Transverse colon (tissue), 4 donors: ENCODE measurements at regions not wholly inside any gene's neighbourhood (a gene's known extent, or its start where the extent isn't known, plus 50 kb on each side); places are given as distances from the start of the nearest gene placed in this dataset.

Experiments used
- DNase-seq: peaks from one replicate; pipeline ENCODE4 v3.0.0-alpha.2; 2019
- H3K27ac ChIP-seq, 4 donors: fragments of 200-600 bp; sonication (generic); 2 replicates each; pipeline ENCODE4 v1.5.1; 2016 to 2018; ENCODE audit warnings: inconsistent platforms in 4 of 4
- H3K27me3 ChIP-seq: fragments of 200-600 bp; sonication (generic); 2 replicates; pipeline ENCODE4 v1.5.1; 2017; ENCODE audit warnings: inconsistent platforms
- H3K36me3 ChIP-seq, 4 donors: fragments of 200-600 bp; sonication (generic); 2 replicates each; pipeline ENCODE4 v1.5.1; 2017 to 2019; ENCODE audit warnings: inconsistent platforms in 4 of 4
- H3K4me1 ChIP-seq, 4 donors: fragments of 200-600 bp; sonication (generic); 2 replicates each; pipeline ENCODE4 v1.5.1; 2017 to 2020; ENCODE audit warnings: inconsistent platforms in 4 of 4
- H3K4me3 ChIP-seq, 4 donors: fragments of 200-600 bp; sonication (generic); 1 replicate in 1 of 4; 2 replicates in 3 of 4; pipeline versions ENCODE4 v1.5.1 to v1.6.1; 2017 to 2019; ENCODE audit warnings: inconsistent platforms in 4 of 4
- H3K9me3 ChIP-seq, 2 donors: fragments of 200-600 bp; sonication (generic); 2 replicates each; pipeline ENCODE4 v1.5.1; 2017 to 2019; ENCODE audit warnings: inconsistent platforms in 2 of 2
- EP300 ChIP-seq: sonication (generic); formaldehyde crosslinking; IDR thresholded peaks from one replicate; pipeline ENCODE4 v1.6.1; 2017; ENCODE audit warnings: antibody characterized with exemption, low read depth
- POLR2A ChIP-seq: fragments of 450-650 bp; IDR thresholded peaks from one replicate; pipeline ENCODE4 v1.6.1; 2016; ENCODE audit warnings: antibody characterized with exemption, mild to moderate bottlenecking, moderate library complexity
- POLR2AphosphoS5 ChIP-seq, 3 donors: sonication (generic); formaldehyde crosslinking; IDR thresholded peaks; one replicate each; pipeline ENCODE4 v1.6.1; 2016; ENCODE audit warnings: antibody characterized with exemption in 3 of 3
- WGBS, 2 donors: methylation state at CpG; one replicate each; pipeline ENCODE4 v1.1.5; 2018; ENCODE audit warnings: low coverage in 1 of 2; 5-methylcytosine and 5-hydroxymethylcytosine counted together
- in situ Hi-C, 4 donors: fragments of 200-750 bp; cut with MboI; loops; one replicate each; pipeline versions ENCODE4 v1.15.0 to v1.15.1; 2017; ENCODE audit warnings: low sequenced_read_pairs in 3 of 4, low pct_ligation_motif_present in 1 of 4, low pct_unique_long_range_greater_than_20kb in 1 of 4
- intact Hi-C: fragments of 100-400 bp; cut with DNase I; formaldehyde crosslinking; loops from one replicate; pipeline ENCODE4 v1.15.1; 2023; ENCODE audit warnings: low total_unique reads
- TF ChIP-seq, protein P1 (sequence below), 5 experiments: fragments of 200-600 bp in 3 of 5; fragments of 450-650 bp in 2 of 5; sonication (generic) in 3 of 5; IDR thresholded peaks; 1 replicate in 2 of 5; 2 replicates in 3 of 5; pipeline ENCODE4 v1.5.1; 2016 to 2017; ENCODE audit warnings: antibody characterized with exemption in 5 of 5, inconsistent platforms in 3 of 5, mild to moderate bottlenecking in 2 of 5, moderate library complexity in 1 of 5

DNA sequence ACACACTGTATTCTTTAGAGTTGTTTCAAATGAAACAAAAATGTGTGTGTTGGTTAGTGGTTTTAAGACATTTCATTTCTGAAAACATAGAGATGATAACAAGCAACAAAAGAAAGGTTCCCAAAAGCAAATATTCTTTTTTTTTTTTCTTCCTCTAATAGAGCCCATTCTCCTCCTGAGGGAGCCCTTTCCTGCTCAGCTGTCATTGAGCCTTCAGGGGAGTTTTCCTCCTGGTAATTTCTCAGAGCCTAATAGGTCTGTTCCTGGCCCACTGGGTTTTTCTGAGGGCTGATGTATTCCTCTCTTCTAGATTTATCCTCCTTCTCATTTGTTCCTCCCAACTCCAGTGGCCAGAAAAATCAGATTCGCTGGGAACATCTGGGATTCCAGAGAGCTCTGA, 654.5 kb downstream of the NOVA1 start:
- no peak for DNase-seq

DNA sequence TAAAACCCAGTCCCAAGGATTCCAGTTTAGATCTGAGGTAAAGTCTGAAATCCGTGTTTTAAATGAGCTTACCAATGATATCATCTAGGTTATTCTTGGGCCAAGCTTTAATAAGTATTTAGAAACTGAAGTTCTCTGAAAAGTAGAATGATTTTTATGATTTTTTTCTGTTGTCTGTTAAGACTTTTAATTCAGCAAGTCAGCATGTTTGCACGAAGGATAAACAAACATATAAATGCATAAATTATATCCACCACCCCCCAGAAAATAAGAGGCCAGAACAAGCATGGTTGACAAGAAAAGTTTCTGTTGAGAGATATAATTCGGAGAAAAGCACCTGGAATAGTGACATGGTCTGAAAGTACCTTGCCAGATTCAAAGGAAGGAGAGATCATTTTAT, 655.7 kb downstream of the NOVA1 start:
- H3K27ac ChIP-seq: no peak overlapping the region
- H3K4me1 ChIP-seq: no peaks in the 10 kb centered on the region
- 53 to 62% methylated on average over 3 of the region's 3 CpGs for WGBS, 2 donors
- no peaks in the 10 kb centered on the region for H3K36me3 ChIP-seq
- in situ Hi-C loops (no loop called here), intact Hi-C loops (no loop called here)
- no peak for TF ChIP-seq POLR2A
- TF ChIP-seq, protein P1, sequence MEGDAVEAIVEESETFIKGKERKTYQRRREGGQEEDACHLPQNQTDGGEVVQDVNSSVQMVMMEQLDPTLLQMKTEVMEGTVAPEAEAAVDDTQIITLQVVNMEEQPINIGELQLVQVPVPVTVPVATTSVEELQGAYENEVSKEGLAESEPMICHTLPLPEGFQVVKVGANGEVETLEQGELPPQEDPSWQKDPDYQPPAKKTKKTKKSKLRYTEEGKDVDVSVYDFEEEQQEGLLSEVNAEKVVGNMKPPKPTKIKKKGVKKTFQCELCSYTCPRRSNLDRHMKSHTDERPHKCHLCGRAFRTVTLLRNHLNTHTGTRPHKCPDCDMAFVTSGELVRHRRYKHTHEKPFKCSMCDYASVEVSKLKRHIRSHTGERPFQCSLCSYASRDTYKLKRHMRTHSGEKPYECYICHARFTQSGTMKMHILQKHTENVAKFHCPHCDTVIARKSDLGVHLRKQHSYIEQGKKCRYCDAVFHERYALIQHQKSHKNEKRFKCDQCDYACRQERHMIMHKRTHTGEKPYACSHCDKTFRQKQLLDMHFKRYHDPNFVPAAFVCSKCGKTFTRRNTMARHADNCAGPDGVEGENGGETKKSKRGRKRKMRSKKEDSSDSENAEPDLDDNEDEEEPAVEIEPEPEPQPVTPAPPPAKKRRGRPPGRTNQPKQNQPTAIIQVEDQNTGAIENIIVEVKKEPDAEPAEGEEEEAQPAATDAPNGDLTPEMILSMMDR (IDR thresholded peaks at IDR 0.05): no peak
- TF ChIP-seq EP300: no peak
- no peak for TF ChIP-seq POLR2AphosphoS5 (IDR thresholded peaks at IDR 0.05)
- no peaks in the 10 kb centered on the region for H3K9me3 ChIP-seq
- H3K27me3 ChIP-seq: no peaks in the 10 kb centered on the region
- DNase-seq: no peak
- no peak overlapping the region for H3K4me3 ChIP-seq

More for the DNA sequence above, 654.5 kb downstream of the NOVA1 start:
- TF ChIP-seq, protein P1 (IDR thresholded peaks at IDR 0.05): no peak
- TF ChIP-seq POLR2AphosphoS5 (IDR thresholded peaks at IDR 0.05) (no peak), POLR2A (no peak), EP300 (no peak)
- intact Hi-C loops: no loop called here
- Histone ChIP-seq H3K4me1 (no peaks in the 10 kb centered on the region), H3K27ac (no peak overlapping the region), H3K36me3 (no peaks in the 10 kb centered on the region), H3K4me3 (no peak overlapping the region), H3K9me3 (no peaks in the 10 kb centered on the region), H3K27me3 (no peaks in the 10 kb centered on the region)
- in situ Hi-C loops: no loop called here
- WGBS, 2 donors: 92% methylated on average over 1 of the region's 1 CpG; no CpG with 5 or more reads in 1 of the 2 donors

DNA sequence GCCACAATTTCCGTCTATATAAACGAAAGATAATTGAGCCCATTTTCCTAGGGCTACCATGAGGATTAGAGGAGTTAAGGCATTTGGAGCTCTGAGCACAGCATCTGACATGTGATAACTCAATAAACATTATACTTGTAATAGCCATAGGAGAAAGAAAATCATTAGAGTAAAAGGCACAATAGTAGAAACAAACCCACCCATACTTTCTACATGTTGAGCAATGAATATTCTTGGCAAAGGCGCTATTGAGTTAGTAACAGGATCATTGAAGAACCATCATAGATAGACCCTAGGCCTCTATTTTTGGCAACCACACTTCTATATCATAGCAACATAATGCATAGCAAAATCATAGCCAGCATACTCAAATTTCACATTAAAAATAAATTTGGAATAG, 664.1 kb downstream of the NOVA1 start:
- intact Hi-C loops: no loop called here
- no peak for DNase-seq
- H3K4me3 ChIP-seq: no peak overlapping the region
- no peak for TF ChIP-seq POLR2AphosphoS5 (IDR thresholded peaks at IDR 0.05)
- TF ChIP-seq, protein P1 (IDR thresholded peaks at IDR 0.05): no peak
- no peaks in the 10 kb centered on the region for H3K27me3 ChIP-seq
- 82 to 93% methylated on average over 3 of the region's 3 CpGs for WGBS, 2 donors
- H3K4me1 ChIP-seq: no peaks in the 10 kb centered on the region
- no peak overlapping the region for H3K27ac ChIP-seq
- H3K36me3 ChIP-seq: no peaks in the 10 kb centered on the region
- H3K9me3 ChIP-seq: no peaks in the 10 kb centered on the region
- in situ Hi-C loops: no loop called here

DNA sequence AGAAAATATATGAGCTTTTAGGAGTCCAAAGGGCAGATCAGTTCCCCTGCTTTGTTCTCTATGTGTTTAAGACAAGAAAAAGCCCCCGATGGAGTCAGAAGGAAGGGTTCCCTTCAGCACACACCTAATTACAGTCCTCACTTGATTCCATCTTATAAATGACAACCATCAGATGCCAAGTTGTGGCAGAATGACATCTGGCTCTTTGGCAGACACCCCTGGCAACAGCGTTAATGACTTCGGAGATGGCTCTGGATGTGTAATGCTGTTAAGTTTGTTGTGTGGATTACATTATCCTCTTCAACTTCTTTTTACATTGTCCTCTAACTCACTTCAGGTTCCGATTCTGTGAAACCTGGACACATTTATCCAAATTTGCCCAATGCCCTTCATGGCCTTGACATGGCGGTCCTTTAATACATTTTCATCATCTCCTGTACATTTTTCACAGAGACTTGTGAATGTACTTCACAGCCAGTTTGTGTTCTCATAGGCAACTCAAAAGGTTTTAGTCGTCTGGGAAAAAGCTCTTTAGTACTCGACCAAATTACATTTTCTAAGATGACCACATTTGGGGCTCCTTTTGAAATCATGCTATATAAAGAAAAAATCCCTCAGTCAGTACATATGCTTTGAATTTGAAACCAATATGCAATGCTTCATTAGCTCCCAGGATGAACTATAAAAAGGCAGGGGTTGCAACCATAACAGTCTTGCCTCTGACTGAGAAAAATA, 667.8 kb downstream of the NOVA1 start:
- Histone ChIP-seq H3K27me3 (no peaks in the 10 kb centered on the region), H3K9me3 (no peaks in the 10 kb centered on the region), H3K4me1 (no peaks in the 10 kb centered on the region), H3K4me3 (no peak overlapping the region), H3K27ac (no peak overlapping the region), H3K36me3 (no peaks in the 10 kb centered on the region)
- WGBS, 2 donors: 76 to 79% methylated on average over 7 of the region's 7 CpGs
- intact Hi-C loops (no loop called here), in situ Hi-C loops (no loop called here)
- DNase-seq: no peak
- TF ChIP-seq POLR2A: no peak
- TF ChIP-seq, protein P1 (IDR thresholded peaks at IDR 0.05): no peak
- TF ChIP-seq EP300: no peak
- no peak for TF ChIP-seq POLR2AphosphoS5 (IDR thresholded peaks at IDR 0.05)
